A549 (cell line): ENCODE measurements at regions not wholly inside any gene's neighbourhood (a gene's known extent, or its start where the extent isn't known, plus 50 kb on each side); places are given as distances from the start of the nearest gene placed in this dataset.

ENCODE experiments used
- CBX2 ChIP-seq: fragments of 200-600 bp; sonication (generic); IDR thresholded peaks from 2 replicates; pipeline ENCODE4 v1.6.1; 2016; ENCODE audit warnings: low read depth, mild to moderate bottlenecking, borderline replicate concordance
- HDAC2 ChIP-seq: fragments of 200-600 bp; sonication (generic); IDR thresholded peaks from 2 replicates; pipeline ENCODE4 v1.6.1; 2016
- POLR2A ChIP-seq: IDR thresholded peaks from 2 replicates; pipeline ENCODE4 v1.6.1; 2012; ENCODE audit warnings: mild to moderate bottlenecking, low read length
- RARB ChIP-seq: fragments of 250-450 bp; sonication (Bioruptor Pico); IDR thresholded peaks from 2 replicates; pipeline ENCODE4 v1.8.0; 2021; ENCODE audit warnings: mild to moderate bottlenecking, moderate library complexity
- SREBF2 ChIP-seq: fragments of 450-650 bp; IDR thresholded peaks from 2 replicates; pipeline ENCODE4 v1.6.1; 2014; ENCODE audit warnings: mild to moderate bottlenecking, moderate library complexity
- TP53 ChIP-seq: fragments of 250-450 bp; sonication (Bioruptor Pico); IDR thresholded peaks from 2 replicates; pipeline ENCODE4 v1.5.0; 2021; ENCODE audit warnings: mild to moderate bottlenecking, moderate library complexity
- TF ChIP-seq, protein P1 (sequence below): fragments of >200 bp; sonication (Bioruptor Twin); formaldehyde crosslinking; IDR thresholded peaks from 3 replicates; pipeline ENCODE4 v1.5.1; 2016
- TF ChIP-seq, protein P2 (sequence below): fragments of 150-350 bp; IDR thresholded peaks from 2 replicates; pipeline ENCODE4 v1.6.1; 2014; ENCODE audit warnings: low read depth, mild to moderate bottlenecking, low read length

GRCh38 chr2:48170281-48170680 is 144.2 kb upstream of the FOXN2 start:
- no peak for TF ChIP-seq HDAC2
- no peak for TF ChIP-seq POLR2A
- TF ChIP-seq, protein P1, sequence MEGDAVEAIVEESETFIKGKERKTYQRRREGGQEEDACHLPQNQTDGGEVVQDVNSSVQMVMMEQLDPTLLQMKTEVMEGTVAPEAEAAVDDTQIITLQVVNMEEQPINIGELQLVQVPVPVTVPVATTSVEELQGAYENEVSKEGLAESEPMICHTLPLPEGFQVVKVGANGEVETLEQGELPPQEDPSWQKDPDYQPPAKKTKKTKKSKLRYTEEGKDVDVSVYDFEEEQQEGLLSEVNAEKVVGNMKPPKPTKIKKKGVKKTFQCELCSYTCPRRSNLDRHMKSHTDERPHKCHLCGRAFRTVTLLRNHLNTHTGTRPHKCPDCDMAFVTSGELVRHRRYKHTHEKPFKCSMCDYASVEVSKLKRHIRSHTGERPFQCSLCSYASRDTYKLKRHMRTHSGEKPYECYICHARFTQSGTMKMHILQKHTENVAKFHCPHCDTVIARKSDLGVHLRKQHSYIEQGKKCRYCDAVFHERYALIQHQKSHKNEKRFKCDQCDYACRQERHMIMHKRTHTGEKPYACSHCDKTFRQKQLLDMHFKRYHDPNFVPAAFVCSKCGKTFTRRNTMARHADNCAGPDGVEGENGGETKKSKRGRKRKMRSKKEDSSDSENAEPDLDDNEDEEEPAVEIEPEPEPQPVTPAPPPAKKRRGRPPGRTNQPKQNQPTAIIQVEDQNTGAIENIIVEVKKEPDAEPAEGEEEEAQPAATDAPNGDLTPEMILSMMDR = no peak
- TF ChIP-seq, protein P2, sequence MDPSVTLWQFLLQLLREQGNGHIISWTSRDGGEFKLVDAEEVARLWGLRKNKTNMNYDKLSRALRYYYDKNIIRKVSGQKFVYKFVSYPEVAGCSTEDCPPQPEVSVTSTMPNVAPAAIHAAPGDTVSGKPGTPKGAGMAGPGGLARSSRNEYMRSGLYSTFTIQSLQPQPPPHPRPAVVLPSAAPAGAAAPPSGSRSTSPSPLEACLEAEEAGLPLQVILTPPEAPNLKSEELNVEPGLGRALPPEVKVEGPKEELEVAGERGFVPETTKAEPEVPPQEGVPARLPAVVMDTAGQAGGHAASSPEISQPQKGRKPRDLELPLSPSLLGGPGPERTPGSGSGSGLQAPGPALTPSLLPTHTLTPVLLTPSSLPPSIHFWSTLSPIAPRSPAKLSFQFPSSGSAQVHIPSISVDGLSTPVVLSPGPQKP = no peak
- TF ChIP-seq TP53 (CRISPR knock-in tag) = no peak
- TF ChIP-seq RARB (CRISPR knock-in tag) = no peak
- no peak for TF ChIP-seq CBX2
- no peak for TF ChIP-seq SREBF2
